HG02623 (cell line): ENCODE measurements at regions not wholly inside any gene's neighbourhood (a gene's known extent, or its start where the extent isn't known, plus 50 kb on each side); places are given as distances from the start of the nearest gene placed in this dataset.

ENCODE experiments used
- ATAC-seq: cut with Tn5 transposase; IDR thresholded peaks from one replicate; pipeline ENCODE4 v1.9.1; 2021; ENCODE audit warnings: moderate library complexity; ENCODE audit not compliant: unreplicated experiment

DNA sequence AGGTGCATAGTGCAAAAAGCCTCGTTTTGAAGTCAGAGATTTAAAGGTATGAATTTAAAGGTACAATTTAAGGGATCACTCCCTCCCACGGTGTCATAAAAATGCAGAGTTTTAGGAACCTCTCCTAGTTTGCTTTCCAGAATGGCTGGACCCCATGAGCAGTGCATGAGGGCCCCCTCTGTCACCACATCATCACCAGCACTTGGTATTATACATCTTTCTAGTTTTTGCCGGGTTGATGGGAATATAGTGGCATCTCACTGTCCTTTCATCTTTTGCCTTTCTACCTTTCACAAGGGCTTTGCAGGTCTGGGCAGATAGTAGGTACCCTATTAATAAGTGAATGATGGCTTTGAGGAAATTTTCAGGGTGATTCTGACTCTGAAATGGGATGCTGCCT is 103.6 kb upstream of the AGBL1 start:
- no peak for ATAC-seq

DNA sequence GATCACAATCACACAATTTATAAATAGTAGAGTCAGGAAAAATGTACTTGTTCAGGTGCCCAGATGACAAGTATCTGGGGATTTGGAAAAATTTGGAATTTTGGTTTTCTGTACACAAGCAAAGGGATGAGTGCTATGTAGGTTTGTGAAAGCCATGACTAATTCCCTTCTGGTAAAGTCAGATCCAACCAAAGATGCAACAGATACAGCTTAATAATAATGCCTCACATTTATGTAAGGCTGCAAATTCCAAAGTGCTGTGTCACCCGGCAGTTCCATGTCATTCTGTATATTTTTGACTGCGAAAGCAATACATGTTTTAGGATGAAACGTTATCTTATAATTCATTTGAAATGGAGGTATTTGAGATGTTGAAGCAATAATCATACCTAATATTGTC is 102.7 kb upstream of the AGBL1 start:
- ATAC-seq = no peak

GRCh38 chr15:85977586-85977985 is 102.1 kb upstream of the AGBL1 start:
- ATAC-seq = no peak

GRCh38 chr15:85979929-85980328 is 99.7 kb upstream of the AGBL1 start:
- ATAC-seq = no peak

DNA sequence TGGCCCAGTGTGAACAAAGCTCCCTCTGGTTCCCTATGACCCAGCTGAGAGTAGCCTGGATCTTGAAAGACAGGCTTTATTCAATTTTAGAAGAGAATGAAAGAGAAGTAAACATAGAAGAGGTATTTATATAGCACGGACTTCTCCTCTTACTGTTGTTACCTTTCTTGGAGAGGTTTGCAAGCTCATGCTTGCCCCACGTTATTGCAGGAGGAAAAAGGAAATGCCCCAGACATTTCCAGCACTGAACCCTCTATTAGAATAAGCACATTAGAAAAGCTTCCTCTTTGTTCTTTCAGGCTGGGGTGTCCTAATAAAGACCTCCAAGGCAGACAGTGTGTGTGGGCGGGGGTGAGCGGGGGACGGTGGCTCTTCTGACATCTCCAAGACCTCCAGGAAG is 98.7 kb upstream of the AGBL1 start:
- ATAC-seq = no peak

- no peak for ATAC-seq
These were observed 95.4 kb upstream of the AGBL1 start for GRCh38 chr15:85984241-85984640.

DNA sequence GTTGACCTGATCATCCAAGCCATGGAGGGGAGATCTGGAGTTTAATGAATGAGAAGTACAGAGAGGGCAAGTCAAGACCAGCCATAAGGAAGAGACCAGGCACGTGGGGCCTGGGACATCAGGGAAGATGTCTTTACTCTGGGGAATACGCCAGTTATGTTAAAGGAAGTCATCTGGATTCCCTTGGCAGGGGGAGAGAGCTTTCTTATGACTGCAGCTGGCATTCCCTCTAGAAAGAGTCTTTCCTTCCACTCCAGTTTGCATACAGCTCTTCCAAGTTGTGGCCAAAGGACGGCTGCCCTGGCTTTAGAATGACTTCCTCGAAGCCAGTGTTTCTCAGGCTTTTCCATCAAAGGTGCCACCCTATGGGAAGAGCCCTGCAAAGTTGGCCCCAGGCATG is 93.6 kb upstream of the AGBL1 start:
- no peak for ATAC-seq

- no peak for ATAC-seq
These were observed 92.9 kb upstream of the AGBL1 start for GRCh38 chr15:85986741-85987140.

DNA sequence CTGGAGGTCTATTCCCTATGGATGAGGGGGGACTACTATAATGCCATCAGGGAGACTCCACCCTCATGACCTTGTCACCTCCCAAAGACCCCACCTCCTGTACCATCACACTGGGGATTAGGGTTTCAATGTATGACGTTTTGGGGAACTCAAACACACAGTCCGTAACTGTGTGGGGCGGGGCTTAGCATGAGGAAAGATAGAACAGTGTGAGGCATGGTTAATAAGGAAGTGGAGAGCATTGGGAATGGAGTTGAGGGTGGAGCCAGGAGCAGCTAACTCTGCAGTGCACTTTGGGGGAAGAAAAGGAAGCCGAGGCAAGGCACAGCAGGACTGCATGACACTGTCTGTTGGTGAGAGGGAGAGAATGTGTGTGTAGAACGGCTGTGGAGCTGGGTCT is 90.9 kb upstream of the AGBL1 start:
- ATAC-seq = no peak

DNA sequence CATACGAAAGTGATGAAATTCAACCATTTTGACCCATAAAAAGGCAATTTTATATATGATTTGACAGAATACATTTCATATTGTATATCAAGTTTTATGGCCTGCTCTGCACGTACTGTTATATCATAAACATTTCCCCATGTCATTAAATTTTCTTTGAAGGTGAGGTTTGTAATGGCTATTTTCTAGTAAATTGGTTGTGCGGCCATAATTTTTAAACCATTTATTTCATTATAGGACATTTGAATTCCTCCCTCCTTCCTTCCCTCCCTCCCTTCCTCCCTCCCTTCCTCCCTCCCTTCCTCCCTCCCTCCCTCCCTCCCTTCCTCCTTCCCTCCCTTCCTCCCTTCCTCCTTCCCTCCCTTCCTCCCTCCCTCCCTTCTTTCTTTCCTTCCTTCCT is 87.4 kb upstream of the AGBL1 start:
- ATAC-seq = no peak

DNA sequence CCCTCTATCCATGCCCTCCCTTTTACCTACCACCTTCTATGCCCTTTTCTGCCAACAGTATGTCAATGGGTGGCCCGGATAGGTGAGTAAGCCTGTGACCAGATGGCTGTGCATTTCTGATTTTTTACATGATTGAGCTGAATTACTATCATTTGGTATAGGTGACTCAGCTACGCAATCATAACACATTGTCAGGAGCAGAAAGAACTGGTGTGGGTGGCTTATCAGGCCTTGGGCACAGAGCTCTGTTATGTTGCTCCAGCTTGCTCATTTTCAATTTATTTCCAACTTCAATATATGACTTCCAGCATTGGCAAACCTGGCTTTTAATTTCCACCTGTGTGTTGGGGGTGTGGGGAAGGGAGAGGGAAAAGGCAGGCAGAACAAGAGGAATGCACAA is 86.6 kb upstream of the AGBL1 start:
- ATAC-seq = no peak

GRCh38 chr15:85997618-85998017 is 82.1 kb upstream of the AGBL1 start:
- ATAC-seq = no peak

DNA sequence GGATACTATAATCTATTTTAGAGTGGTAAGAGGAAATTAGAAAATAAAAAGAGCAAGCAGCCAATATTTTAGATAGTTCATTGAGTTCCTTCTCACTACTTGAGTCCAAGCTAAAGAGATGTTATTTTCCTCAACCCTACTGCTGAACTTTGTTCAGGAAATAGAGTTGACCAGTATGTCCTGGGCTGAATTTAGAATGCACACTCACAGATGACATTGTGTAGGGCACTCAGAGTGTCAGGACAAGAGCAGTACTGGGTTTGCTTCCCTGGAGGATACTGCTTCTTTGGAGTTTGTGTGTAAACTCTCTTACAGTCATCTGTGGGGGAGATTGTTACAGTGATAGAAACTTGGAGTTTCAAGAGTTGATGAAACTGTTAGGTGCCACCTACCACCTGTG is 80.0 kb upstream of the AGBL1 start:
- ATAC-seq = no peak

GRCh38 chr15:86001200-86001599 is 78.5 kb upstream of the AGBL1 start:
- no peak for ATAC-seq

- no peak for ATAC-seq
These were observed 77.2 kb upstream of the AGBL1 start for GRCh38 chr15:86002444-86002843.

DNA sequence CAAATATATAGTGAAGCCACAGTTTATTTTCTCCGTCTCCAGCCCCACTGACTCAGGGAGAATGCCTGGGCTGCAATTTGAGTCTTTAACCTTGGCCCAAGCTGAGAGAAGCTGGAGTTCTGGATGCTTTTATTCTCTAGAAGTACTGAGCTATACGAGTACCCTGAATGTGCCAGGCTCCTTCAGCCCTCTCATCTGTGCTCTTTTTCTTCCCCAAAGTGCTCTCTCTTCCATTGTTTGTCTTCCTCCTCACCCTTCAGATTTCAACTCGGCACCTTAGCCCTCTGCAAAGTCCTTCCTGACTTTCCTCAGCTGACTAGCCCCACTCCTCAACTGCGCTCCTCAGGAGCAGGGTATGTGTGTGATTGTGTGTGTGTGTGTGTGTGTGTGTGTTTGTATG is 75.6 kb upstream of the AGBL1 start:
- ATAC-seq = no peak

GRCh38 chr15:86006546-86006945 is 73.1 kb upstream of the AGBL1 start:
- no peak for ATAC-seq

GRCh38 chr15:86009727-86010126 is 69.9 kb upstream of the AGBL1 start:
- ATAC-seq = no peak

DNA sequence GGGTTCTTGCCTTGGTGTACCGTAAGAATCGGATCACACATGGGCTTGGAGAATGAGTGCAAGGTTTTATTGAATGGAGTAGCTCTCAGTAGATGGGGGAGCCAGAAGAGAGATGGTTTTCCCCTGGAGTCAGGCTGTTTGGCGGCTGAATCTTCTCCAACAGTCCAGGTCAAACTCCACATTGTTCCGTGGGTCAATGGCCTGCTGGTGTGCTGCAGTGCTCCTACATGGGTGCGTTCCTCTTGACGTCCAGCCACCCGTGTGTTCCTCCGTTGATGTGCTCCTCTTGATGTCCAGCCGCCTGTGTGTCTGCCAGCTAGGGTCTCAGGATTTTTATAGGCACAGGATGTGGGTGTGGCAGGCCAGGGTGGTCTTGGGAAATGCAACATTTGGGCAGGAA is 69.3 kb upstream of the AGBL1 start:
- ATAC-seq = no peak

GRCh38 chr15:86010891-86011290 is 68.8 kb upstream of the AGBL1 start:
- no peak for ATAC-seq

GRCh38 chr15:86014016-86014415 is 65.7 kb upstream of the AGBL1 start:
- no peak for ATAC-seq

DNA sequence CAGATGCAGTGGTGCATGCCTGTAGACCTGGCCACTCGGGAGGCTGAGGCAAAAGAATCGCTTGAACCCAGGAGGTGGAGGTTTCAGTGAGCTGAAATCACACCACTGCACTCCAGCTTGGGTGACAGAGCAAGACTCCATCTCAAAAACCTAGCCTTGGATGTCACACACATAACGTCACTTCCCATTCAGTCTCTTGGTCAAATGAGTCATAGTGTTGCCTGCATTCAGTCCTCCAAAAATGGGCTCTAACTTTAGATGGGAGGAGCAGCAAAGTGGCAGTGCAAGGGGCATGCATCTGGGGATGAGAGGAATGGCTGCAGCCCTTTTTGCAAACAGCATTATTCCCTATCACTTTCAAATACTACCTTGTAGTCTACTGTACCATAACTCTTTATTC is 62.9 kb upstream of the AGBL1 start:
- no peak for ATAC-seq

- no peak for ATAC-seq
These were observed 61.0 kb upstream of the AGBL1 start for GRCh38 chr15:86018679-86019078.
